ENCODE measurements at regions not wholly inside any gene's neighbourhood (a gene's known extent, or its start where the extent isn't known, plus 50 kb on each side); places are given as distances from the start of the nearest gene placed in this dataset.
"Not testable (repeated sequence)": the region's sequence is repeated elsewhere in the genome, so short reads cannot be mapped to it uniquely, and the experiment has no call there.

GRCh38 chr12:78501825-78502224 is 362.7 kb upstream of the SYT1 start:
- DNase-seq (ENCODE audit: low spot score): no peak

GRCh38 chr12:78519422-78519821 is 345.2 kb upstream of the SYT1 start:
- no peak for DNase-seq (ENCODE audit: low spot score)

GRCh38 chr12:78530100-78530765 is 334.3 kb upstream of the SYT1 start:
- DNase-seq (ENCODE audit: low spot score): no peak

- no peak for DNase-seq (ENCODE audit: low spot score)
Measured at GRCh38 chr12:78531831-78532458, 332.6 kb upstream of the SYT1 start.

GRCh38 chr12:78534311-78534710 is 330.3 kb upstream of the SYT1 start:
- DNase-seq (ENCODE audit: low spot score): no peak

GRCh38 chr12:78540606-78541336 is 323.8 kb upstream of the SYT1 start:
- no peak for DNase-seq (ENCODE audit: low spot score)

- no peak for DNase-seq (ENCODE audit: low spot score)
Measured at GRCh38 chr12:78550831-78551230, 313.7 kb upstream of the SYT1 start.

GRCh38 chr12:78555802-78556201 is 308.8 kb upstream of the SYT1 start:
- DNase-seq (ENCODE audit: low spot score): no peak

- no peak for DNase-seq (ENCODE audit: low spot score)
Measured at GRCh38 chr12:78556651-78557050, 307.9 kb upstream of the SYT1 start.

- DNase-seq (ENCODE audit: low spot score): no peak
Measured at GRCh38 chr12:78559416-78559815, 305.2 kb upstream of the SYT1 start.

GRCh38 chr12:78559886-78560285 is 304.7 kb upstream of the SYT1 start:
- no peak for DNase-seq (ENCODE audit: low spot score)

- DNase-seq (ENCODE audit: low spot score): no peak
Measured at GRCh38 chr12:78560633-78561032, 303.9 kb upstream of the SYT1 start.

GRCh38 chr12:78562368-78563205 is 302.0 kb upstream of the SYT1 start:
- DNase-seq (ENCODE audit: low spot score): no peak

GRCh38 chr12:78563826-78564225 is 300.7 kb upstream of the SYT1 start:
- no peak for DNase-seq (ENCODE audit: low spot score)

- no peak for DNase-seq (ENCODE audit: low spot score)
Measured at GRCh38 chr12:78566456-78566855, 298.1 kb upstream of the SYT1 start.

- no peak for DNase-seq (ENCODE audit: low spot score)
Measured at GRCh38 chr12:78568321-78569020, 296.1 kb upstream of the SYT1 start.

- DNase-seq (ENCODE audit: low spot score): no peak
Measured at GRCh38 chr12:78571953-78572352, 292.6 kb upstream of the SYT1 start.

GRCh38 chr12:78575208-78575607 is 289.4 kb upstream of the SYT1 start:
- not testable (repeated sequence) for DNase-seq (ENCODE audit: low spot score)

- DNase-seq (ENCODE audit: low spot score): no peak
Measured at GRCh38 chr12:78579846-78580245, 284.7 kb upstream of the SYT1 start.

GRCh38 chr12:78580296-78580695 is 284.3 kb upstream of the SYT1 start:
- no peak for DNase-seq (ENCODE audit: low spot score)

- DNase-seq (ENCODE audit: low spot score): no peak
Measured at GRCh38 chr12:78584695-78585094, 279.9 kb upstream of the SYT1 start.

- DNase-seq (ENCODE audit: low spot score): no peak
Measured at GRCh38 chr12:78585132-78585531, 279.4 kb upstream of the SYT1 start.

Measured in putamen (tissue), 1 donor.